K562 (cell line): ENCODE measurements at regions not wholly inside any gene's neighbourhood (a gene's known extent, or its start where the extent isn't known, plus 50 kb on each side); places are given as distances from the start of the nearest gene placed in this dataset.

Source experiments
- ATAC-seq: fragments of 200-7000 bp; cut with Tn5 transposase; 3 replicates; pipeline ENCODE4 v1.9.1; 2020; ENCODE audit warnings: moderate library complexity
- BruUV-seq: library from RNA; stranded (reverse); fragments of 400-500 nt; replicated peaks from 2 replicates; lab custom pipeline; 2021; lab: Mats Ljungman, UMichigan
- CTCF ChIA-PET: fragments of 300-600 bp; formaldehyde crosslinking; extraction: SDS; loops from one replicate; lab custom pipeline; 2021; ENCODE audit warnings: low intra/inter-chr PET ratio; lab: Yijun Ruan, JAX
- POLR2A ChIA-PET: fragments of 300-600, 350-650 bp; sonication (Branson Sonifier 250); formaldehyde crosslinking; extraction: SDS; loops from one replicate; lab custom pipeline; 2021; ENCODE audit warnings: antibody characterized with exemption, inconsistent platforms; lab: Yijun Ruan, JAX
- DNase-seq, 4 experiments: peaks; one replicate each; pipeline versions ENCODE4 v3.0.0 to v3.0.0-alpha.2; 2011 to 2018; ENCODE audit warnings: low spot score in 3 of 4, mixed read lengths in 3 of 4; ENCODE audit errors: extremely low read depth in 1 of 4
- FAIRE-seq: peaks from 2 replicates; lab custom pipeline; 2011; peaks lifted over from hg19 to GRCh38; lab: Jason Lieb, UNC
- H2AFZ ChIP-seq: 2 replicates; pipeline ENCODE4 v1.6.0; 2011; ENCODE audit warnings: low read depth, low read length, control low read depth, inconsistent platforms
- H3K27ac ChIP-seq: fragments of 200-600 bp; 3 replicates; pipeline ENCODE4 v1.8.0; 2011; ENCODE audit warnings: low read depth, mild to moderate bottlenecking, control low read depth, inconsistent platforms, low read length, moderate library complexity, mixed read lengths; ENCODE audit errors: extremely low read depth
- H3K27me3 ChIP-seq, 2 experiments: fragments of 300-600 bp in 1 of 2; 2 replicates in 1 of 2; 3 replicates in 1 of 2; pipeline versions ENCODE4 v1.6.0 to v1.8.0; 2011; ENCODE audit warnings: inconsistent platforms in 2 of 2, low read length in 2 of 2, mild to moderate bottlenecking in 1 of 2, mixed read lengths in 1 of 2, moderate library complexity in 1 of 2; ENCODE audit not compliant: control insufficient read depth in 2 of 2, insufficient read depth in 2 of 2
- H3K36me3 ChIP-seq: fragments of 300-600 bp; 3 replicates; pipeline ENCODE4 v1.8.0; 2011; ENCODE audit warnings: mild to moderate bottlenecking, low read length, inconsistent platforms; ENCODE audit not compliant: control insufficient read depth, insufficient read depth
- H3K4me1 ChIP-seq, 2 experiments: fragments of 200-600 bp in 1 of 2; replicated peaks in 1 of 2; 2 replicates in 1 of 2; 3 replicates in 1 of 2; pipeline versions ENCODE4 v1.5.1 to v1.8.0; 2011; ENCODE audit warnings: inconsistent platforms in 2 of 2, low read length in 2 of 2, mild to moderate bottlenecking in 1 of 2, mixed read lengths in 1 of 2, moderate library complexity in 1 of 2; ENCODE audit not compliant: control insufficient read depth in 2 of 2, insufficient read depth in 2 of 2
- H3K4me2 ChIP-seq: 2 replicates; pipeline ENCODE4 v1.6.1; 2011; ENCODE audit warnings: low read length, control low read depth, inconsistent platforms, mixed read lengths; ENCODE audit not compliant: insufficient read depth
- H3K4me3 ChIP-seq: fragments of 200-600 bp; sonication (generic), shearing (Covaris generic); 2 replicates; pipeline ENCODE4 v1.5.1; 2016; ENCODE audit warnings: control low read depth, inconsistent platforms
- H3K79me2 ChIP-seq: fragments of 200-600 bp; 3 replicates; pipeline ENCODE4 v1.8.0; 2011; ENCODE audit warnings: low read length, inconsistent platforms; ENCODE audit not compliant: control insufficient read depth, insufficient read depth
- H3K9ac ChIP-seq, 2 experiments: 2 replicates each; pipeline versions ENCODE4 v1.6.0 to v1.6.1; 2011; ENCODE audit warnings: low read depth in 2 of 2, low read length in 2 of 2, control low read depth in 1 of 2, inconsistent platforms in 1 of 2, mild to moderate bottlenecking in 1 of 2, mixed read lengths in 1 of 2; ENCODE audit not compliant: insufficient read depth in 1 of 2
- H3K9me1 ChIP-seq: one replicate; pipeline ENCODE4 v1.6.0; 2011; ENCODE audit warnings: inconsistent platforms, mild to moderate bottlenecking, low read length, moderate library complexity; ENCODE audit not compliant: control insufficient read depth, insufficient read depth
- H3K9me3 ChIP-seq: replicated peaks from 2 replicates; pipeline ENCODE4 v1.5.1; 2011; ENCODE audit warnings: low read depth, low read length, inconsistent platforms; ENCODE audit not compliant: control insufficient read depth, insufficient read depth
- H4K20me1 ChIP-seq: replicated peaks from 2 replicates; pipeline ENCODE4 v1.6.1; 2011; ENCODE audit warnings: low read length, inconsistent platforms, mixed read lengths; ENCODE audit not compliant: control insufficient read depth, insufficient read depth
- ARHGAP35 ChIP-seq: fragments of 450-650 bp; IDR thresholded peaks from 2 replicates; pipeline ENCODE4 v1.6.1; 2018; ENCODE audit not compliant: partially characterized antibody
- CTCF ChIP-seq, 3 experiments: IDR thresholded peaks in 2 of 3; conservative IDR thresholded peaks in 1 of 3; 2 replicates each; pipeline ENCODE4 v1.5.1; 2011 to 2012; ENCODE audit warnings: low read length in 3 of 3, mild to moderate bottlenecking in 3 of 3, control low read depth in 2 of 3, improper control_type of control experiment in 1 of 3, inconsistent platforms in 1 of 3, low read depth in 1 of 3, mixed read lengths in 1 of 3, moderate library complexity in 1 of 3; ENCODE audit not compliant: insufficient read depth in 2 of 3
- FOS ChIP-seq: IDR thresholded peaks from 3 replicates; pipeline ENCODE4 v1.6.1; 2011; ENCODE audit not compliant: insufficient read length; ENCODE audit errors: extremely low read depth
- MCM2 ChIP-seq: fragments of 450-650 bp; IDR thresholded peaks from 2 replicates; pipeline ENCODE4 v1.6.1; 2017; ENCODE audit warnings: low read depth, mild to moderate bottlenecking
- MXD1 ChIP-seq: fragments of 250-450 bp; sonication (Bioruptor Pico); IDR thresholded peaks from 2 replicates; pipeline ENCODE4 v1.8.0; 2021; ENCODE audit warnings: borderline replicate concordance, mild to moderate bottlenecking, moderate library complexity; ENCODE audit not compliant: poor library complexity, severe bottlenecking
- NONO ChIP-seq, 2 experiments: fragments of 200-400 bp in 1 of 2; fragments of 450-650 bp in 1 of 2; formaldehyde crosslinking in 1 of 2; IDR thresholded peaks; 2 replicates each; pipeline ENCODE4 v1.6.1; 2017; ENCODE audit warnings: low read depth in 2 of 2, mild to moderate bottlenecking in 2 of 2, moderate library complexity in 2 of 2, low read length in 1 of 2
- RBM25 ChIP-seq: fragments of 200-400 bp; formaldehyde crosslinking; IDR thresholded peaks from 2 replicates; pipeline ENCODE4 v1.6.1; 2018; ENCODE audit warnings: low read length, low read depth, moderate library complexity; ENCODE audit not compliant: severe bottlenecking
- RNF2 ChIP-seq: sonication (generic); IDR thresholded peaks from 2 replicates; pipeline ENCODE4 v1.6.1; 2016
- TEAD1 ChIP-seq, 2 experiments: fragments of 450-650 bp in 1 of 2; sonication (generic) in 1 of 2; formaldehyde crosslinking; IDR thresholded peaks; 2 replicates each; pipeline versions ENCODE4 v1.4.0 to v1.8.0; 2020 to 2022; ENCODE audit warnings: mild to moderate bottlenecking in 2 of 2, missing genetic modification reagents in 1 of 2
- ZBTB9 ChIP-seq: fragments of 450-650 bp; formaldehyde crosslinking; IDR thresholded peaks from 2 replicates; pipeline ENCODE4 v1.4.0; 2020; ENCODE audit warnings: mild to moderate bottlenecking, moderate library complexity
- ZNF232 ChIP-seq: sonication (generic); formaldehyde crosslinking; IDR thresholded peaks from 2 replicates; pipeline ENCODE4 v1.8.0; 2022; ENCODE audit warnings: mild to moderate bottlenecking, missing genetic modification reagents
- ZNF274 ChIP-seq: IDR thresholded peaks from 2 replicates; pipeline ENCODE4 v1.6.1; 2011; ENCODE audit warnings: low read depth, mild to moderate bottlenecking, low read length, moderate library complexity, borderline replicate concordance
- ZNF740 ChIP-seq, 3 experiments: fragments of 200-800 bp in 1 of 3; sonication (Bioruptor generic) in 1 of 3; sonication (generic) in 1 of 3; formaldehyde crosslinking in 1 of 3; IDR thresholded peaks; 2 replicates each; pipeline versions ENCODE4 v1.6.1 to v1.8.0; 2016 to 2022; ENCODE audit warnings: mild to moderate bottlenecking in 2 of 3, missing compliant biosample characterization in 2 of 3, missing genetic modification characterization in 2 of 3, missing genetic modification reagents in 1 of 3
- ZNF75A ChIP-seq: fragments of 450-650 bp; formaldehyde crosslinking; IDR thresholded peaks from 2 replicates; pipeline ENCODE4 v1.4.0; 2020; ENCODE audit warnings: mild to moderate bottlenecking
- WGBS: fragments of 100-300 bp; shearing (Covaris generic); methylation state at CpG from one replicate; pipeline ENCODE4 v1.1.6; 2016; ENCODE audit warnings: low coverage, mixed read lengths; ENCODE audit not compliant: insufficient coverage; ENCODE audit errors: missing lambda C conversion rate; 5-methylcytosine and 5-hydroxymethylcytosine counted together
- in situ Hi-C: fragments of 300-500 bp; cut with MboI; formaldehyde crosslinking; loops from 4 replicates; pipeline ENCODE4 v1.15.0; 2018; ENCODE audit warnings: inconsistent platforms, mixed read lengths
- intact Hi-C: fragments of 100-400 bp; cut with micrococcal nuclease; formaldehyde crosslinking; loops from 2 replicates; pipeline ENCODE4 v1.14.2; 2022

- Histone ChIP-seq H3K79me2 (no peaks in the 10 kb centered on the region), H2AFZ (no peak overlapping the region), H3K36me3 (no peaks in the 10 kb centered on the region), H3K9ac (no peak overlapping the region), H3K9me1 (no peaks in the 10 kb centered on the region), H3K9me3 (no peaks in the 10 kb centered on the region), H3K4me3 (no peak overlapping the region), H3K4me2 (no peak overlapping the region), H3K27me3 (no peaks in the 10 kb centered on the region), H3K4me1 (no peaks in the 10 kb centered on the region), H4K20me1 (no peaks in the 10 kb centered on the region), H3K27ac (no peak overlapping the region)
- ATAC-seq: no peak
- no TSS peak for BruUV-seq
- DNase-seq: no peak
- intact Hi-C loops: no loop called here
- ChIA-PET POLR2A (no interaction called here), CTCF (no interaction called here)
- 8% methylated on average over 2 of the region's 2 CpGs for WGBS
- in situ Hi-C loops: no loop called here
- no peak for FAIRE-seq
- TF ChIP-seq RNF2: no peak
- no peak for TF ChIP-seq MCM2
- no peak for TF ChIP-seq NONO (IDR thresholded peaks at IDR 0.05; ENCODE audit: low read depth in 2 of 2, low read length in 1 of 2)
- TF ChIP-seq ARHGAP35: no peak
- TF ChIP-seq ZBTB9 (CRISPR knock-in tag): no peak
- no peak for TF ChIP-seq CTCF (IDR thresholded peaks at IDR 0.05 in 2 of 3, conservative IDR thresholded peaks at IDR 0.05 in 1 of 3; ENCODE audit: insufficient read depth in 2 of 3, low read depth in 1 of 3, low read length in 3 of 3)
- TF ChIP-seq ZNF740 (CRISPR knock-in tag; IDR thresholded peaks at IDR 0.05): no peak
- no peak for TF ChIP-seq ZNF740 (tag; IDR thresholded peaks at IDR 0.05)
- TF ChIP-seq ZNF274: no peak
- TF ChIP-seq ZNF232 (CRISPR knock-in tag): no peak
- no peak for TF ChIP-seq TEAD1 (CRISPR knock-in tag; IDR thresholded peaks at IDR 0.05)
- TF ChIP-seq ZNF75A (CRISPR knock-in tag): no peak
- no peak for TF ChIP-seq MXD1 (CRISPR knock-in tag)
- TF ChIP-seq FOS: no peak
- no peak for TF ChIP-seq RBM25
These were observed 76.5 kb upstream of the BCL6 start for GRCh38 chr3:187821616-187822317.
